ENCODE measurements at regions not wholly inside any gene's neighbourhood (a gene's known extent, or its start where the extent isn't known, plus 50 kb on each side); places are given as distances from the start of the nearest gene placed in this dataset.

DNA sequence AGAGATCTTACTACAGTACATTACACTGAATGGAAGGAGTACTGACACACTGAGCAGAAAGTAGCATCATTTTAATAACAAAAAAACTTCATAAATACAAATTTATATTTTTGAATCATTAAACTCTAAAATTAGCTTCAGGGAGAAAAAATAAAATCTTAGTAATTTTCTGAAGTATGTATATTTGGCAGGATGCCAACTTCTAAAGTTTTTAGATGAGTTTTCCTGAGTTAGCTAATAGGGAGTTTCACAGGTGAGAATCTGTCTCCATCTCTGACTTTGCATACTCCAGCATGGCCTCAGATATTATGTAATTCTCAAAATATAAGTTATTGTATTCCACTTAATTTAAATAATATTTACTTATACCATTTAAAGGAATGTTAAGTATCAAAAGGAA is 673.2 kb upstream of the PCDH15 start:
- no peak for TF ChIP-seq POLR2A (IDR thresholded peaks at IDR 0.05; ENCODE audit: control extremely low read depth in 1 of 2, low read depth in 2 of 2, low read length in 2 of 2)
- TF ChIP-seq SIX5 (IDR thresholded peaks at IDR 0.05; ENCODE audit: low read depth, low read length) = no peak

All from H1 (cell line).